ENCODE measurements at regions not wholly inside any gene's neighbourhood (a gene's known extent, or its start where the extent isn't known, plus 50 kb on each side); places are given as distances from the start of the nearest gene placed in this dataset.

- no peak overlapping the region for H2AFZ ChIP-seq (ENCODE audit: low read length)
- H4K20me1 ChIP-seq (ENCODE audit: insufficient read depth, low read length): no peaks in the 10 kb centered on the region
- H3K9me3 ChIP-seq (ENCODE audit: low read depth, low read length): no peaks in the 10 kb centered on the region
- H3K36me3 ChIP-seq (ENCODE audit: insufficient read depth, low read length): no peaks in the 10 kb centered on the region
- TF ChIP-seq CTCF (IDR thresholded peaks at IDR 0.05; ENCODE audit: extremely low read depth, low read depth, low read length): no peak
- no peak for DNase-seq (ENCODE audit: insufficient read length, low spot score, missing footprints)
- no peak overlapping the region for H3K4me3 ChIP-seq (ENCODE audit: insufficient read depth, low read length)
- H3K4me2 ChIP-seq (ENCODE audit: insufficient read depth, low read length): no peak overlapping the region
- no peaks in the 10 kb centered on the region for H3K4me1 ChIP-seq (ENCODE audit: insufficient read depth, low read length)
- H3K27me3 ChIP-seq (ENCODE audit: insufficient read depth, low read length): no peaks in the 10 kb centered on the region
- no peaks in the 10 kb centered on the region for H3K79me2 ChIP-seq (ENCODE audit: insufficient read depth, low read length)
- no peak overlapping the region for H3K27ac ChIP-seq (ENCODE audit: low read depth, low read length)
Measured at GRCh38 chr21:31460980-31461379, 116.9 kb upstream of the TIAM1 start.

- no peaks in the 10 kb centered on the region for H3K27me3 ChIP-seq (ENCODE audit: insufficient read depth, low read length)
- no peak overlapping the region for H3K4me3 ChIP-seq (ENCODE audit: insufficient read depth, low read length)
- no peaks in the 10 kb centered on the region for H4K20me1 ChIP-seq (ENCODE audit: insufficient read depth, low read length)
- H3K27ac ChIP-seq (ENCODE audit: low read depth, low read length): no peak overlapping the region
- H3K79me2 ChIP-seq (ENCODE audit: insufficient read depth, low read length): no peaks in the 10 kb centered on the region
- H3K4me2 ChIP-seq (ENCODE audit: insufficient read depth, low read length): no peak overlapping the region
- H3K36me3 ChIP-seq (ENCODE audit: insufficient read depth, low read length): no peaks in the 10 kb centered on the region
- H3K9me3 ChIP-seq (ENCODE audit: low read depth, low read length): no peaks in the 10 kb centered on the region
- H2AFZ ChIP-seq (ENCODE audit: low read length): no peak overlapping the region
- no peaks in the 10 kb centered on the region for H3K4me1 ChIP-seq (ENCODE audit: insufficient read depth, low read length)
- no peak for TF ChIP-seq CTCF (IDR thresholded peaks at IDR 0.05; ENCODE audit: extremely low read depth, low read depth, low read length)
- no peak for DNase-seq (ENCODE audit: insufficient read length, low spot score, missing footprints)
Measured at GRCh38 chr21:31459457-31459856, 115.4 kb upstream of the TIAM1 start.

- Histone ChIP-seq H3K9me3 (ENCODE audit: low read depth, low read length) (no peaks in the 10 kb centered on the region), H3K36me3 (ENCODE audit: insufficient read depth, low read length) (no peaks in the 10 kb centered on the region), H3K27ac (ENCODE audit: low read depth, low read length) (no peak overlapping the region), H3K4me2 (ENCODE audit: insufficient read depth, low read length) (no peak overlapping the region), H4K20me1 (ENCODE audit: insufficient read depth, low read length) (no peaks in the 10 kb centered on the region), H3K27me3 (ENCODE audit: insufficient read depth, low read length) (no peaks in the 10 kb centered on the region), H3K4me3 (ENCODE audit: insufficient read depth, low read length) (no peak overlapping the region), H3K4me1 (ENCODE audit: insufficient read depth, low read length) (no peaks in the 10 kb centered on the region), H3K79me2 (ENCODE audit: insufficient read depth, low read length) (no peaks in the 10 kb centered on the region), H2AFZ (ENCODE audit: low read length) (no peak overlapping the region)
- no peak for TF ChIP-seq CTCF (IDR thresholded peaks at IDR 0.05; ENCODE audit: extremely low read depth, low read depth, low read length)
- DNase-seq (ENCODE audit: insufficient read length, low spot score, missing footprints): no peak
Measured at GRCh38 chr21:31457675-31458074, 113.6 kb upstream of the TIAM1 start.

GRCh38 chr21:31456201-31456600 is 112.1 kb upstream of the TIAM1 start:
- Histone ChIP-seq H3K27ac (ENCODE audit: low read depth, low read length) (no peak overlapping the region), H3K9me3 (ENCODE audit: low read depth, low read length) (no peaks in the 10 kb centered on the region), H3K4me2 (ENCODE audit: insufficient read depth, low read length) (no peak overlapping the region), H3K27me3 (ENCODE audit: insufficient read depth, low read length) (no peaks in the 10 kb centered on the region), H3K79me2 (ENCODE audit: insufficient read depth, low read length) (no peaks in the 10 kb centered on the region), H2AFZ (ENCODE audit: low read length) (no peak overlapping the region), H3K4me3 (ENCODE audit: insufficient read depth, low read length) (no peak overlapping the region), H3K4me1 (ENCODE audit: insufficient read depth, low read length) (no peaks in the 10 kb centered on the region), H3K36me3 (ENCODE audit: insufficient read depth, low read length) (no peaks in the 10 kb centered on the region), H4K20me1 (ENCODE audit: insufficient read depth, low read length) (no peaks in the 10 kb centered on the region)
- no peak for DNase-seq (ENCODE audit: insufficient read length, low spot score, missing footprints)
- TF ChIP-seq CTCF (IDR thresholded peaks at IDR 0.05; ENCODE audit: extremely low read depth, low read depth, low read length): no peak
